Sigmoid colon (tissue), 4 donors: ENCODE measurements at regions not wholly inside any gene's neighbourhood (a gene's known extent, or its start where the extent isn't known, plus 50 kb on each side); places are given as distances from the start of the nearest gene placed in this dataset.
"Not testable (repeated sequence)": the region's sequence is repeated elsewhere in the genome, so short reads cannot be mapped to it uniquely, and the experiment has no call there.

Experiments
- EP300 ChIP-seq, 4 donors: sonication (generic); formaldehyde crosslinking; IDR thresholded peaks; one replicate each; pipeline ENCODE4 v1.6.1; 2017; ENCODE audit warnings: antibody characterized with exemption in 4 of 4
- POLR2A ChIP-seq, 2 donors: fragments of 450-650 bp; IDR thresholded peaks; one replicate each; pipeline ENCODE4 v1.6.1; 2016; ENCODE audit warnings: antibody characterized with exemption in 2 of 2, mild to moderate bottlenecking in 2 of 2, moderate library complexity in 2 of 2
- POLR2AphosphoS5 ChIP-seq, 4 donors: sonication (generic); formaldehyde crosslinking; IDR thresholded peaks; one replicate each; pipeline ENCODE4 v1.6.1; 2017; ENCODE audit warnings: antibody characterized with exemption in 4 of 4
- TF ChIP-seq, protein P1 (sequence below), 4 experiments: fragments of 450-650 bp in 3 of 4; fragments of 200-600 bp in 1 of 4; IDR thresholded peaks; one replicate each; pipeline ENCODE4 v1.5.1; 2016 to 2019; ENCODE audit warnings: antibody characterized with exemption in 4 of 4, mild to moderate bottlenecking in 3 of 4, moderate library complexity in 2 of 4

DNA sequence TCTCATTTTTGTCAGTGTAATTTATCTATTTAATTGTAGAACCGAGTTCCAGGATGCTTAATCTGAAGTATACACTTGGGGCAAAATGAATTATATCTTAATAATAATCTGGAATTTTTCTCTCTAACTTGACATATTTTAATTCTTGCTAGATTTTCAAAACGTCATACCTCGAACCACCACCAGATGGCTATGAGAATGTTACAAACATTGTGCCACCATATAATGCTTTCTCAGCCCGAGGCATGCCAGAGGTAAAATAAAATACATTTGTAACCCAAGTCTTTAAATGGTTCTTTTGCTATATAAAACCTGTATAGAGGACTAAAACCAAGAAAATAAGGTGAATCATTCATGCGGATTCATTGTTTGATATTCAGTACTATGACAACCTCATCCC is 1234.3 kb upstream of the USP9Y start:
- not testable (repeated sequence) for TF ChIP-seq POLR2A, POLR2AphosphoS5, EP300 (IDR thresholded peaks at IDR 0.05)
- TF ChIP-seq, protein P1, sequence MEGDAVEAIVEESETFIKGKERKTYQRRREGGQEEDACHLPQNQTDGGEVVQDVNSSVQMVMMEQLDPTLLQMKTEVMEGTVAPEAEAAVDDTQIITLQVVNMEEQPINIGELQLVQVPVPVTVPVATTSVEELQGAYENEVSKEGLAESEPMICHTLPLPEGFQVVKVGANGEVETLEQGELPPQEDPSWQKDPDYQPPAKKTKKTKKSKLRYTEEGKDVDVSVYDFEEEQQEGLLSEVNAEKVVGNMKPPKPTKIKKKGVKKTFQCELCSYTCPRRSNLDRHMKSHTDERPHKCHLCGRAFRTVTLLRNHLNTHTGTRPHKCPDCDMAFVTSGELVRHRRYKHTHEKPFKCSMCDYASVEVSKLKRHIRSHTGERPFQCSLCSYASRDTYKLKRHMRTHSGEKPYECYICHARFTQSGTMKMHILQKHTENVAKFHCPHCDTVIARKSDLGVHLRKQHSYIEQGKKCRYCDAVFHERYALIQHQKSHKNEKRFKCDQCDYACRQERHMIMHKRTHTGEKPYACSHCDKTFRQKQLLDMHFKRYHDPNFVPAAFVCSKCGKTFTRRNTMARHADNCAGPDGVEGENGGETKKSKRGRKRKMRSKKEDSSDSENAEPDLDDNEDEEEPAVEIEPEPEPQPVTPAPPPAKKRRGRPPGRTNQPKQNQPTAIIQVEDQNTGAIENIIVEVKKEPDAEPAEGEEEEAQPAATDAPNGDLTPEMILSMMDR (IDR thresholded peaks at IDR 0.05) = not testable (repeated sequence)
